HUES64 (cell line): ENCODE measurements at regions not wholly inside any gene's neighbourhood (a gene's known extent, or its start where the extent isn't known, plus 50 kb on each side); places are given as distances from the start of the nearest gene placed in this dataset.
"Not testable (repeated sequence)": the region's sequence is repeated elsewhere in the genome, so short reads cannot be mapped to it uniquely, and the experiment has no call there.

Experiments used
- H3K27ac ChIP-seq: 2 replicates; pipeline ENCODE4 v1.7.0; 2013; ENCODE audit warnings: low read depth, low read length, inconsistent platforms
- H3K27me3 ChIP-seq: 2 replicates; pipeline ENCODE4 v1.6.1; 2013; ENCODE audit warnings: mild to moderate bottlenecking, low read length; ENCODE audit not compliant: insufficient read depth
- H3K36me3 ChIP-seq: 2 replicates; pipeline ENCODE4 v1.6.1; 2013; ENCODE audit warnings: mild to moderate bottlenecking, low read length; ENCODE audit not compliant: insufficient read depth
- H3K4me1 ChIP-seq: 2 replicates; pipeline ENCODE4 v1.6.1; 2013; ENCODE audit warnings: mild to moderate bottlenecking, low read length, moderate library complexity; ENCODE audit not compliant: insufficient read depth
- H3K4me3 ChIP-seq: 2 replicates; pipeline ENCODE4 v1.5.1; 2013; ENCODE audit warnings: mild to moderate bottlenecking, low read length, moderate library complexity
- H3K9ac ChIP-seq: 2 replicates; pipeline ENCODE4 v1.6.1; 2013; ENCODE audit warnings: mild to moderate bottlenecking, low read depth, low read length
- H3K9me3 ChIP-seq: 2 replicates; pipeline ENCODE4 v1.6.1; 2013; ENCODE audit warnings: low read depth, low read length; ENCODE audit not compliant: insufficient read depth
- WGBS: fragments of 150-250, 120-280 bp; methylation state at CpG from one replicate; pipeline ENCODE4 v1.1.7; 2013; ENCODE audit warnings: missing lambda C conversion rate; 5-methylcytosine and 5-hydroxymethylcytosine counted together

GRCh38 chr2:21860907-21861306, 737.1 kb downstream of the TDRD15 start:
- no peak overlapping the region for H3K27ac ChIP-seq
- H3K4me1 ChIP-seq, result peaks cover 7% of the 10 kb centered on the region; the same call in 1 of the 2 replicates
- no peaks in the 10 kb centered on the region for H3K9me3 ChIP-seq
- H3K9ac ChIP-seq, result no peak overlapping the region
- H3K36me3 ChIP-seq, result no peaks in the 10 kb centered on the region
- no peaks in the 10 kb centered on the region for H3K27me3 ChIP-seq
- no peak overlapping the region for H3K4me3 ChIP-seq
- 94% methylated on average over 2 of the region's 2 CpGs for WGBS

- Histone ChIP-seq H3K4me1 (peaks cover 10% of the 10 kb centered on the region; the same call in 1 of the 2 replicates), H3K27ac (no peak overlapping the region)
- WGBS, result 75% methylated on average over 5 of the region's 5 CpGs
These were observed 742.5 kb downstream of the TDRD15 start for GRCh38 chr2:21866316-21866715.

GRCh38 chr2:21887881-21888280, 764.1 kb downstream of the TDRD15 start:
- Histone ChIP-seq H3K36me3 (no peaks in the 10 kb centered on the region), H3K27me3 (no peaks in the 10 kb centered on the region), H3K9me3 (no peaks in the 10 kb centered on the region), H3K4me3 (no peak overlapping the region), H3K27ac (no peak overlapping the region), H3K9ac (no peak overlapping the region), H3K4me1 (no peaks in the 10 kb centered on the region)
- WGBS, result 92% methylated on average over 4 of the region's 4 CpGs

More at GRCh38 chr2:21866316-21866715, 742.5 kb downstream of the TDRD15 start:
- Histone ChIP-seq H3K9me3 (no peaks in the 10 kb centered on the region), H3K36me3 (no peaks in the 10 kb centered on the region), H3K4me3 (no peak overlapping the region), H3K9ac (no peak overlapping the region), H3K27me3 (no peaks in the 10 kb centered on the region)

GRCh38 chr2:21890041-21890440, 766.3 kb downstream of the TDRD15 start:
- no peaks in the 10 kb centered on the region for H3K27me3 ChIP-seq
- H3K4me3 ChIP-seq, result no peak overlapping the region
- no peaks in the 10 kb centered on the region for H3K9me3 ChIP-seq
- H3K36me3 ChIP-seq, result no peaks in the 10 kb centered on the region
- H3K9ac ChIP-seq, result no peak overlapping the region
- H3K27ac ChIP-seq, result no peak overlapping the region
- H3K4me1 ChIP-seq, result no peaks in the 10 kb centered on the region
- 94% methylated on average over 7 of the region's 7 CpGs for WGBS

- WGBS, result 96% methylated on average over 6 of the region's 6 CpGs
- Histone ChIP-seq H3K4me3 (no peak overlapping the region), H3K36me3 (no peaks in the 10 kb centered on the region), H3K27me3 (no peaks in the 10 kb centered on the region), H3K27ac (no peak overlapping the region), H3K9ac (no peak overlapping the region), H3K4me1 (no peaks in the 10 kb centered on the region), H3K9me3 (no peaks in the 10 kb centered on the region)
These were observed 766.9 kb downstream of the TDRD15 start for GRCh38 chr2:21890716-21891115.

GRCh38 chr2:21891191-21891590, 767.4 kb downstream of the TDRD15 start:
- Histone ChIP-seq H3K9ac (no peak overlapping the region), H3K27me3 (no peaks in the 10 kb centered on the region), H3K4me3 (no peak overlapping the region), H3K27ac (no peak overlapping the region), H3K9me3 (no peaks in the 10 kb centered on the region), H3K36me3 (no peaks in the 10 kb centered on the region), H3K4me1 (no peaks in the 10 kb centered on the region)
- WGBS, result 96% methylated on average over 5 of the region's 5 CpGs

GRCh38 chr2:21892140-21892539, 768.4 kb downstream of the TDRD15 start:
- Histone ChIP-seq H3K9me3 (no peaks in the 10 kb centered on the region), H3K9ac (no peak overlapping the region), H3K36me3 (no peaks in the 10 kb centered on the region), H3K4me1 (no peaks in the 10 kb centered on the region), H3K27me3 (no peaks in the 10 kb centered on the region), H3K4me3 (no peak overlapping the region), H3K27ac (no peak overlapping the region)
- 93% methylated on average over 8 of the region's 8 CpGs for WGBS

- 97% methylated on average over 5 of the region's 5 CpGs for WGBS
- Histone ChIP-seq H3K27ac (no peak overlapping the region), H3K4me3 (no peak overlapping the region), H3K9ac (no peak overlapping the region), H3K27me3 (no peaks in the 10 kb centered on the region), H3K36me3 (no peaks in the 10 kb centered on the region), H3K9me3 (no peaks in the 10 kb centered on the region), H3K4me1 (no peaks in the 10 kb centered on the region)
These were observed 771.4 kb downstream of the TDRD15 start for GRCh38 chr2:21895200-21895599.

GRCh38 chr2:21908712-21909380, 785.1 kb downstream of the TDRD15 start:
- not testable (repeated sequence) for H3K4me3 ChIP-seq, H3K9me3 ChIP-seq, H3K27me3 ChIP-seq, H3K9ac ChIP-seq, H3K4me1 ChIP-seq, H3K27ac ChIP-seq, H3K36me3 ChIP-seq
- 91% methylated on average over 22 of the region's 26 CpGs for WGBS

- H3K9ac ChIP-seq, result no peak overlapping the region
- H3K36me3 ChIP-seq, result no peaks in the 10 kb centered on the region
- no peak overlapping the region for H3K27ac ChIP-seq
- no peaks in the 10 kb centered on the region for H3K27me3 ChIP-seq
- no peaks in the 10 kb centered on the region for H3K4me1 ChIP-seq
- H3K9me3 ChIP-seq, result no peaks in the 10 kb centered on the region
- H3K4me3 ChIP-seq, result no peak overlapping the region
- WGBS, result 90% methylated on average over 6 of the region's 6 CpGs
These were observed 787.2 kb downstream of the TDRD15 start for GRCh38 chr2:21910832-21911507.

GRCh38 chr2:21912405-21912804, 788.6 kb downstream of the TDRD15 start:
- H3K4me3 ChIP-seq, result no peak overlapping the region
- 97% methylated on average over 3 of the region's 3 CpGs for WGBS
- H3K36me3 ChIP-seq, result no peaks in the 10 kb centered on the region
- H3K4me1 ChIP-seq, result no peaks in the 10 kb centered on the region
- no peaks in the 10 kb centered on the region for H3K27me3 ChIP-seq
- no peak overlapping the region for H3K27ac ChIP-seq
- no peak overlapping the region for H3K9ac ChIP-seq
- H3K9me3 ChIP-seq, result no peaks in the 10 kb centered on the region
